HG03039 (cell line): ENCODE measurements at regions not wholly inside any gene's neighbourhood (a gene's known extent, or its start where the extent isn't known, plus 50 kb on each side); places are given as distances from the start of the nearest gene placed in this dataset.

Experiments used
- ATAC-seq: cut with Tn5 transposase; IDR thresholded peaks from one replicate; pipeline ENCODE4 v1.9.1; 2021; ENCODE audit warnings: mild to moderate bottlenecking, moderate library complexity; ENCODE audit not compliant: unreplicated experiment

DNA sequence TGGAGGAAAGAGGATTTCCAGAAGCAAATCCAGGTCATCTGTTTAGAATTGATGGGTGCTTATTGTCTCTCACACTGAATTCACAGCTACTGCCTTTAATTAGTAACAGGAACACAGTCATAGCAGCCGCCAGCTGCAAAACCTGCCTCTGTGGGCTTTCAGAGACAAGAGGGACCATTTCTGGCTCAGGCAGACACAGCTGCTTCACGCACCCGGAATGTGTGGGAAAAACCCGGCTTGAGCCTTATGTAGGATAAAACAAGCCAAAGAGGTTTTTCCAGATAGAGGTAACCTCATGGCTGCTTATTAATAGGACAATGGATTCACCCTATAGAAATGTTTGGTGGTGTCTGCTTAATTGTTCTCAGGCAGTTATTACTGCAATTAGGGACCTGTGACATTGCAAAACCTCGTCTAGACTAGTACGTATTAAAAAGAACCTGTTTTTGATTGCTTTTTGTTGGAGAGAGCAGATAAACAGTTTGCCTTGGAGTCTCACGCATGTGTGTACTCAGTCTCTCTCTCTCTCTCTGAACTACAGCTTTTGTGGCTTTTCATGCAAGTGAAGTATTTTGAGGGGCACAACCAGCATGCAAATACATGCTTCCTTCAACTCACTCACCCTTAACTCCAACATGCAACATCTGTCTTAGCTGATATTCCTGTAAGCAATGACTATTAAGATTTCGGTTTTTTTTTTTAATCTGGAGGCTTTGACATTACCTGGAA lies 302.7 kb downstream of the PLK2 start:
- ATAC-seq: peak; percentile 83

DNA sequence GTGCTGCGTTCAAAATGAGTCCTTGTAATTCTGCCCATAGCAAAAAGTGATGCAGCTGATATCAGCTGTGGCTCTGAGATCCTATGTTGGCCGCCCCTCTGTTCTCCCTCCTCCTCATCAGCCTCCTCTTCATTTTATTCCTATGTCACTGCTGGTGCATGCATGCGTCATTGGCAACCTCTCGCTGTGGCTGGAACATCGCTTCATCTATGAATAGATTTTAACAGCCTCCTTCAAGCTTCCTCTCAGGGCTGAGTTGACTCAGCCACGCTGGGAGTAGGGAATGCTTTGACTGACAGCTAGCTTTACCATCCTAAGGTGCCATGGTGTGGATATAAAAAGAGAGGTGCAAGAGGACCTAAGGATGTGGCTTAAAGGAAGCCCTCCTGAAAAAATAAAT lies 303.5 kb downstream of the PLK2 start:
- ATAC-seq: no peak

DNA sequence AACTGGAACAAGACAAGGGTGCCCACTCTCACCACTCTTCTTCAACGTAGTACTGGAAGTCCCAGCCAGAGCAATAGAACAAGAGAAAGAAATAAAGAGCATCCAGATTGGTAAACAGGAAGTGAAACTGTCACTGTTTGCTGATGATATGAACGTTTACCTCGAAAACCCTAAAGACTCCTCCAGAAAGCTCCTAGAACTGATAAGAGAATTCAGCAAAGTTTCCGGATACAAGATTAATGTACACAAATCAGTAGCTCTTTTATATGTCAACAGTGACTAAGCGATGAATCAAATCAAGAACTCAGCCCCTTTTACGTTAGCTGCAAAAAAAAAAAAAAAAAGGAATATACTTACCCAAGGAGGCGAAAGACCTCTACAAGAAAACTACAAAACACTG lies 306.6 kb downstream of the PLK2 start:
- ATAC-seq: no peak

DNA sequence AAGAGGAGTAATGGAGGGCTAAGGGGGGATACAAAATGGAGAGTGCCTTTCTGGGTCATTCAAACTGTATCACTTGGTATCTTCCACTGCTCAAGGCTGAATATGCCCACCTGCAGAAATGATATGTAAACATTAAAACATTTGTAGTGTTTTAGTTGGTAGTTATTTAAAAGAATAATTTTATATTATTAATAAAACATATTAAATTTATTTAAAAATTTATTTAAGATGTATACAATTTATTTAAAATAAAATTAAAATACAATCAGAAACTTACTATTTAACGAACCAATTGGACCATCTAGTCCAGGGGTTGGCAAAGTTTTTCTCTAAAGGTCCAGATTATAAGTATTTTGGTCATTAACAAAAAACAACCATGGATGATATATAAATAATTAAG lies 308.5 kb downstream of the PLK2 start:
- no peak for ATAC-seq

DNA sequence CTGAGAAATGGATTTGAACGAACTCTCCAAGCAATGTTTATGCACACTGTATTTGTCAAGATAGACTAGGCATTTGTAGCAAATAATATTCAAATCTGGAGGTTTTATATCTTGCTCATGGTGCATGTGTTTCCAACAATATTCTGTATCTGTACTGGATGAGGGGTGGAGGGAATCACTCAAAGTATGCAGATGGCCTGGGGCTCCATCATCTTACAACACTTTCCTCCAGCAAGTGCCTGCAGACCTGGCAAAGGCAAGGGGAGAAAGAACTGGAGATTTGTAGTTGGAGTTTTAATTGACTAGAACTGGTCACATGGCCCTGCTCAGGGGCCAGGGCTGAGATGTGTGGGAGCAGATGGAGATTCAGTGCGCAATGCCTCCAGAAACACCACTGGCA lies 309.0 kb downstream of the PLK2 start:
- ATAC-seq: no peak

DNA sequence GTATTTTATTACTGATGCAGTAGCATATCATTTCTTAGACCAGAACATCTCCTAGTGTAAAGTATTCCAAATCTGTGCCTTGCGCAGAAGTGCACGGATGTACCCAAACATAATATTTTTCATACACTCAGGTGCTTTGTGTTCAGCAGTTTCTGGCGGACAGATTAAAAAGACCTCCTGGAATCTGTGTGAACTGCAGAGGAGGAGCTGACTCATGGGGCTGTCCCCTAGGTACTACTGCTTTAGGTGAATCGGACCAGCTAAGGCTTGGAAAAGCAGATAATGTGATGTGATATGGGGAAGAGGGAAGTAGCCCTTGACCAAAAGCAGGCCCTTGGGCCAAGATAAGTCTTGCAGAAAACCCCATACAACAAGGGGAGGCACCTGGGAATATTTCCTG lies 310.1 kb downstream of the PLK2 start:
- no peak for ATAC-seq

DNA sequence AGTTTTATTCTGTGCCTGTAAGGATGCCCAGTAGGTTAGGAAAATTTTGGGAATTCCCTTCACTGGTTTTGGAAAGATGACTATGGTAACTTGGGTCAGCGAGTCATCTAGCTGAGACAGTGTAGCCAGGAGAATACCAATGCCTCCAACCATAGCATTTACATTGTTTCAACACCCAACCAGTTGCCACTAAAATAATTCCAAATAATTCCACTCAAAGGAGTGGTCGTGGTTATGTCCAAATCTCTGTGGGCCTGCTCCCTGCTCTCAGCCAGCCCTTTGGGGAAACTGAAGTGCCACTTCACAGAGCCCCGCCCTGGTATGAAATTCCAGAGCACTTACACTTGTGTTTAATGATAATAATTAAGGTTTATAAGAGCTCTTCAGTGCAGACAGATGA lies 310.5 kb downstream of the PLK2 start:
- ATAC-seq: no peak

DNA sequence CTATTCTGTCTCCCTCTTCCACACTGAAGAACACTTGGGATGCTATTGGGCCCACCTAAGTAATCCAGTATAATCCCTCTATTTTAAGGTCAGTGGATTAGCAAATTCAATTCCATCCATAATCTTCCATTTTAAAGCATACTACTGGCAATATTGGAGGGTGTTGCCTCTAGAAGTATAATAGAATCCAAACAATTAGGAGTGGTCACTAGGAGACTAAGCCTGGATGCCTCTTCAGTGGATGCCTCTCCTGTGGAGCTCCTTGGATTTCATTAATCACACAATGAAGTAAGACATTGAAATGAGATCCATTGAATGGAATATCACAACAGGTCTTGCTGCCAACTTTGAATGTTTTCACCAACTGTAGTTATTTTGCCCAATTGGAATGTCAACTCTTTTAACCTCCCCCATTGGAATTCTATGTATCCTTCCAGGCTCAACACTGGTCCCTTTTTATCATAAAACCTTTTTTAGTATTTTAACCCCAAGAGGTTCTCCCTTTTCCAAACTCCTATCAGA lies 311.6 kb downstream of the PLK2 start:
- ATAC-seq: no peak

DNA sequence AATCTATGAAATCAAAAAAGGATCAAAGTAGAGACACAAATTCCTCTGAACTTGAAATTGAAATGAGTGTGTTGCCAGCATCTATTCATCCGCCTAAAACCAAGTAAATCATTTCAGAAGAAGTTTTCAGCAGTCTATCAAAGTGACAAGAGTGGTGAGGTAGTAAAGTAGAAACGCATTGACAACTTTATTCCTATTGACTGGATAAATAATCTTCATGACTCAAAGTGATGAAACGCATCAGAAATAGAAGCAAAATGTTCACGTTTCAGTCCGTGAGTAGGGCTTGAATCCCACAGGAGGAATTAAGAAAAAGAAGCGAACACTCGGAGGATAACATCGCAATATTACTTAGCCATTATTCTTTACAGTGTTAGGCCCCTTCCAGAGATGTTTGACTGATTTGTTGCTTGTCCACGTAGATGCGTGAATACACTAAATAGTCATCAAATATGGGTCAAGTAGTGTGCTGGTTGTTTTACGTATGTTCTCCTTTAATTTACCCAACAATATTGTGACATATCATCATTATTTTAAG lies 314.4 kb downstream of the PLK2 start:
- ATAC-seq: no peak

DNA sequence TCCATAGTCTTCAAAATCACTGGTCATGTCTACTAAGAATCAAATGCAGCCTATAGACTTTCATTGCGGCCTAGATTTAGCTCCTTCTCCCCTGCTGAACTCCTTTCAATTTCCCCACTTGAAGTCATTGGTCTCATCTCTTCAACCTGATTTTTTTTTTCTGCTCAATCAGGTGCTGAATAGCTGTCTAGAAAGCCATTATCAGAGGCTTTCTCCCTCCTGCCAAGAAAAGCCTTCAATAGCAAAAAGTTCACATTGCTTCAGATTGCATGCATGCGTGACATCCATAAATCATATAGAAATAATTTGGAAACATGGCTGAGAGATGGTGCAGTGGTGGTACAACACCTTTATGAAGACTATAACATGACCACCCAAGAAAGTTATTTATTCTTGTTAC lies 316.2 kb downstream of the PLK2 start:
- ATAC-seq: no peak

DNA sequence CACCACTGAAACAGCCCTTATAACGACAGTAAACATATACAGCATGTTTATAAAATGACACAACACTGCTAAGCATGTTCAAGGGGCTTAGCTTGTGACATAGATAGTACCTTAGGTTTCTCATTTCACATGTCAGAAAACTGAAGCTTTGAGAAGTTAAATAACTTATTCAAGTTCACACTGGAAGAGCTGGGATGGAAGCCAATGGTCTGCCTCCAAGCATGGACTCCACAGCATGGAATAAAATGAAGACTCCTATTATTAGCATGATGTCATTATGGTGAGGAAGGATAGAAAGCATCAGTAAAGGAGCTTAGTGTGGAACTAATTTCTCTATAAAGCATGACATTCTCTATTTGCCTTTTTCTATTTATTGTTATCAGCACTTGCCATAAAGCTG lies 316.7 kb downstream of the PLK2 start:
- no peak for ATAC-seq

DNA sequence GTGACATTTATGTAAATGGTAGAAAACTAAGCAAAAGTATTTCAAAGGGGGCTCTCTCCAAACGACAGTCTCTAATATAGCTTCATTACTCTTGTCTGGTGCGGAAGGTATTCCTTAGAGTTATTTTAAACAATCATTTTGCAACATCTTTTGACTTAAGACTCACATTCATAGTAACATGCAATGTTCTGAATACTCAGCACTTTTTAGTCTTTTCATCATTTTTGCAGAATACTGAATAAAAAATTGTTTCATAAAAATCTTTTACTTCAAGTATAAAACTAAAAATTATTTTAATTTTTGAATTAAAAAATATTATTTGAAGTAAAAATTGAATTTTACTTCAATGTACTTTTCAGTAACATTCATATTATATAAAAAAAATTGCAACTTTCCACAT lies 321.1 kb downstream of the PLK2 start:
- ATAC-seq: no peak

DNA sequence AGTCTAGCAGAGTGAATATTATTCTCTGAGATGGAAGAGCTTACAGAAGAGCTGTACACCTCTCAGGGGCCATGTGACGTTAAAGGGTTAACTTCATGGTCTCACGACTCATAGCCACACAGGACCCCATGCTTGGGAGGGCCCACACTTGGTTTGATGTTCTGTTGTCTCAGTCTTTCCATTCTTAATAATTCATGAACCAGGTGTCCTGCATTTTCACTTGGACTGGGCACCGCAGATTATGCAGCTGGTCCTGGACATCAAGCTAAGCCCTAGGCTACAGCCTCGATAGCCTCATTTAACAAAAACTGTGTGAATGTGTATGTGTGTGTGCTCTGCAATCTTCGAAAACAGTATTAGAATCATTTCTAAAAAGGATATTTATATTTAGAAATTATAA lies 323.5 kb downstream of the PLK2 start:
- no peak for ATAC-seq

DNA sequence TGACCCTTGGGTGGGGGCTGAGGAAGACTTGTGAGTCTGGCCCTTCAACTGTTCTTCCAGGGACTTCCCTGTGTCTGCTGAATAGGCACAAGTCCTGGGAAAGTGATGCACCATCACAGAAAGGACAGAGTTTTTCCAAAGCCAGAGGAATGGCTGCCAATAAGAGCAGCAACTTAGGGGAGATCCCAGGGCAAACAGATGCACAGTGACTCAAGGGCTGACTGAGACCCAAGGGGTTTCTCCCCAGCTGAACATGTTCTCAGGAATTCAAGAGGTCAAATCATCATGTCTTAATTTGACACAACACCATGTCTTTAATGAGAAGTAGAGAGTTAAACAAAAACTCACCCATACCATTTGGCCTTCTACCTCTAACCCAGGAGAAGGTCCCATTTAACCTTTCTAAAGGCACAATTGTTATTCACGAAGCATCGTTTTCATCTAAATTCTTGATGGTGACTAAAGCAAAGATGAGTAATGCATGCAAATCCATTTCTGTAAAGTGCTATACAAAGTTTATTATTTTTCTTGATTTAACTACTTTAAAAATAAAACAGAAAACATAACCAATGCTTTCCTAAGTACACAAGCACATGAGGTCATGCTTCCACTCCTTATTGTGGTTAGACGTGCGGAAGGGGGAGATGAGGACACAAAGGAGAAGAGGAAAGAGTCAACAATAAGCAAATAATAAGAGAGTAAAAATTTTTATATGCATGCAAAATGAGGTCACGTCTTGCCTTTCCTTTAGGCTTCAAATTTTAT lies 324.1 kb downstream of the PLK2 start:
- no peak for ATAC-seq

DNA sequence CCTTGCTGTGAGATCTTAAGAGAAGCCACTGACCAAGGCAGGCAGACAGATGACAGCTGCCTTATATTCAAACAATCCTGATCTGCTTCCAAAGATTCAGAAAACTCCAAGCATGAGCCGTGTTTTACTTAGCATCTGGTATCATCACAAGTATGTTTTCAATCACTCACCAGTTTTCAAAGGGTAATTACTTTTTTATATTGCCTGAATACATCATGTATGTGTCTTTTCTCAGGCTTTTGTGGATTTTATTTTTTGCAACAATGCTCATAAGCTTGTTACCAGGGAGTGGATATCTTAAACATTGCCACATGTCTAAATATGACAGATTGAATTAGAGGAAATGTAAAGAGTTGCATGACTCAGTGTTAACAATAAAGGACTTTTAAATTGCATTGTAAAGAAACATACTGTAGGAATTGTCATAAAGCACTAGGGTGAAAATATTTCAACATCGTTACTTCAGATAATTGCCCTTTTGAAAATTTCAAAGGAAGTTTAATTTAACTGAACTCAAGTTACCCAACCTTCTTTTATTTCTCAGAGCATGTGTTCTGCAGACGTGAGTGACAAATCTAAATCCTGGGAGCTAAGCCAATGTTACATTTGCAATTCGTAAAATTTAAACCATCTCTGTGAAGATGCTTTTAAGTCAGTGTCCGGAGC lies 326.1 kb downstream of the PLK2 start:
- ATAC-seq: no peak

DNA sequence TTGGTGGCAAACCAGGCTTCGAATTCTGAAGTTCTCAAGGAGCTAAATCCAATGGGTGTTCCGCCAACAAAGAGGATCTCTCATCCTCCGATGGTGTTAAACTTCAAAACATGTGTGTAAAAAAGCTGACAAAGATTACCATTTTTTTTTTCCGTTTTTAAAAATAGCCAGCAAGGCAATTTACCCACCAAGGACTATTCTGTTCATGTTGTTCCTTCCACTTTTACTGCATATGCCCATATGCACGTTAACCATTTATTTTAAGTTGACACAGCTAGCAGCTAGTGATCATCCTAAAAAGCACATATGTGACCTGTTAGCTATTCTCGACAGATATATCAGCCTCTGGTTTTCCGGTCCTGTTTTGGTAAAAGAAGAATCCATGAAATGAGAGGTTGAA lies 326.7 kb downstream of the PLK2 start:
- no peak for ATAC-seq

DNA sequence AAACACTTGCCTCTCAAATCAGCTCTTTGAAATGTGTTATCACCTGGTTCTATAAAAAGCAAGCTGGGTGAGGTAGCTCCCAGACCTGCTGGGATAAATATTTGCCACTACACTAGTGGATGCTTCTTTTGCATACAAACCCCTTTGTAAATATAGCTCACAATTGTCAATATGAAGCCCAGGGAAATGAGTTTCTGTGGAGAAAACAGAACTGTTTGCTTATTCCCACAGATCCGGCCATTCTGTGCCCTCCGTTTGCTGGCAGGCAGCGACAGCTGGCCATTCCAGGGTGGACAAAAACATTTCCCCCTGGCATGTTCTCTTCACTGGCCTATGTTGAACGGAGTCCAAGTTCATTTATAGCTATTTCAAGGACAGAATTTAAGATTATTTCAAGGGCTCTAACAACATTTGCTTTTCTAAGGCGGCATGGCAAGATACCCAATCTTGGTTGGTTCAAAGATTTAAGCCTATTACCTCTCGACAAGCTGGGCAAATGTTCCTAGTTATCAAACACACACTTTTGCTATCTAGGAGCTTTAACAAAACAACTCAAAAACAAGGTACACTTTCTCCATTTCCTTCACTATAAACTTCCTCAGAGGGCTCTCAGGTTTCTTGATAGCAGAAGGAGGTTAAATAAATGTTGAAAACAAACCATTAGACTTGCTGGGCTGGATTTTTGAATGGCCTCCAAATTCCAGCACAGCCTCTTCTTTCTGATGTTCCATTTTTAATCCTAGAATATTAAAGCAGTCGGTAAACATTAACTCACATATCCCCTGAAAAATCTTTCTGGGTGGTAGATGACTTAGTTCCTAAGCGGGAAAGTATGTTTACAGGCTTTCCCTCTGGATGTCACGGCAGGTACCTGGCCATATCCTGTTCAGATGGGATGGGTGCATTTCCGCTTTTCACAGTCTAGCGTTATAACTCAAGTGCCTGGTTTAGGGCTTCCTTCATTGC lies 332.3 kb downstream of the PLK2 start:
- no peak for ATAC-seq

DNA sequence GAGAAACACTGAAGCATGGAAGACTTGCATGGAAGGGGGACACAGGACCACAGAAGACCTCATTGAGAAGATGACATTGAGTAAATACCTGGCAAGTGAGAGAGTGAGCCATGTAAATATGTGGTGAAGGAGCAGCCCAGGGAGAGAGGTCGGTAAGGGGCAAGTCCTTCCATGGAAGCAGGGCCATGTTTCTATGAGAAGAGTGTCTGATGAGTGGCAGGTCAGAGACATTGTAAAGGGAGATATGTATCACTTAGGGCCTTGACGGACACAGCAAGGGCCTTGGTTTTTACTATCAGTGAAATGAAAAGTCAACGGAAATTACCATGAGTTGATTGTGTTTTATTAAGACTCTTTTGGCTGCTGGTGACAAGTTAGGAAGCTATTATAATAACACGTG lies 336.4 kb downstream of the PLK2 start:
- no peak for ATAC-seq

DNA sequence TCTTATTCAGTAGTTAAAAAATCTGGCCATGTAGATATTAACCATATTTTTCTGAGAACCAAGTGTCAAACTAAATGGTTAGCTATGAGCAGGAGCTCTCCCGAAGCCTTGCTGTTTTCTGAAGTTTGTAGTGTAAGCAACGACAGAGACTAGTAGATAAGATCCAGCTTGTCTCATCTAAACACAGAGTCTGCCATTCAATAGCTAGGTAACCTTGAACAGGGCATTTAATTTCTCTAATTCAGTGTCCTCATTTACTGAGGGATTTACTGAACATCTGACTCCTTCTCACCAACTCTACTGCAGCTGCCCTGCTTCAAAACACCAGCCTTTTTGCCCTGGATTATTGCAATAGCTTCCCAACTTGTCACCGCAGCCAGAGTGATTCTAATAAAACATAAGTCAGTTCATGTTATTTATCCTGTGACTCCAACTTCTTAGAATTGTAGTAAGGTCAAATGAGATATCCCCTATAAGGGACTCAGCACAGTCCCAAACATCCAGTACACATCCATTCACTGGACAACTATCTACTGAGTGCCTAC lies 337.0 kb downstream of the PLK2 start:
- ATAC-seq: no peak

DNA sequence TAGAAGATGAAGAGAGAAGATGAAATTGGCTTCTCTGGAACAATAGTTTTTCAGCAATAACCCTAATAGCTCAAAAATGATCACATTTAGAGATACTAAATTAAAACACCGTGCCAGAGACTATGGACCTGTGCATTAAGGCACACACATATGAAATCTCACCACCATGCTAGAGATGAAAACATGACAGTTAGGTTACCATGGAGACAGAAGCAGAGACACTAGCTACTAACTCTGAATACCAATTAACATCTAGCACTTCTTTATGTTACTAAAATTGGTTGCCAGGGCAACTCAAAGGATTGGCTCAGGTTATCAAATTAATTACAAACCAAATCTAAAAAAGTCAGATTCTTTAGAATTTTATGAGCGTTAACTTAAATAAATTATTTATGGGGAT lies 337.7 kb downstream of the PLK2 start:
- no peak for ATAC-seq
